Ovary (tissue), 3 donors: ENCODE measurements at regions not wholly inside any gene's neighbourhood (a gene's known extent, or its start where the extent isn't known, plus 50 kb on each side); places are given as distances from the start of the nearest gene placed in this dataset.

Experiments used
- CTCF ChIP-seq, 3 donors: fragments of 450-650 bp in 2 of 3; fragments of 200-600 bp in 1 of 3; IDR thresholded peaks; one replicate each; pipeline versions ENCODE4 v1.5.1 to v1.8.0; 2016 to 2022; ENCODE audit warnings: antibody characterized with exemption in 3 of 3, mild to moderate bottlenecking in 1 of 3
- POLR2A ChIP-seq: fragments of 450-650 bp; IDR thresholded peaks from one replicate; pipeline ENCODE4 v1.6.1; 2017; ENCODE audit warnings: antibody characterized with exemption, mild to moderate bottlenecking, moderate library complexity
- donor health status: DM: no; HTN: no; CAD: no.

GRCh38 chr5:164204338-164204946, 699.0 kb downstream of the MAT2B start:
- TF ChIP-seq POLR2A = no peak
- no peak for TF ChIP-seq CTCF (IDR thresholded peaks at IDR 0.05)
